ENCODE measurements at regions not wholly inside any gene's neighbourhood (a gene's known extent, or its start where the extent isn't known, plus 50 kb on each side); places are given as distances from the start of the nearest gene placed in this dataset.

- TF ChIP-seq CTCF (IDR thresholded peaks at IDR 0.05): no peak
Observed at GRCh38 chr13:65112531-65112941, 2117.6 kb downstream of the PCDH9 start.

GRCh38 chr13:65112123-65112522, 2118.0 kb downstream of the PCDH9 start:
- TF ChIP-seq CTCF (IDR thresholded peaks at IDR 0.05): no peak

GRCh38 chr13:65111223-65111622, 2118.9 kb downstream of the PCDH9 start:
- no peak for TF ChIP-seq CTCF (IDR thresholded peaks at IDR 0.05)

- no peak for TF ChIP-seq CTCF (IDR thresholded peaks at IDR 0.05)
Observed at GRCh38 chr13:65103351-65103750, 2126.8 kb downstream of the PCDH9 start.

- no peak for TF ChIP-seq CTCF (IDR thresholded peaks at IDR 0.05)
Observed at GRCh38 chr13:65095161-65096082, 2134.7 kb downstream of the PCDH9 start.

- TF ChIP-seq CTCF (IDR thresholded peaks at IDR 0.05): no peak
Observed at GRCh38 chr13:65093357-65093756, 2136.8 kb downstream of the PCDH9 start.

- TF ChIP-seq CTCF (IDR thresholded peaks at IDR 0.05): no peak
Observed at GRCh38 chr13:65091031-65091430, 2139.1 kb downstream of the PCDH9 start.

Measured in LNCAP (cell line).